ENCODE measurements at regions not wholly inside any gene's neighbourhood (a gene's known extent, or its start where the extent isn't known, plus 50 kb on each side); places are given as distances from the start of the nearest gene placed in this dataset.
"Not testable (repeated sequence)": the region's sequence is repeated elsewhere in the genome, so short reads cannot be mapped to it uniquely, and the experiment has no call there.

GRCh38 chr9:119898316-119898715, 529.1 kb upstream of the BRINP1 start:
- DNase-seq: no peak

- DNase-seq: no peak
Measured at GRCh38 chr9:119884438-119884837, 515.2 kb upstream of the BRINP1 start.

GRCh38 chr9:119881898-119882297, 512.7 kb upstream of the BRINP1 start:
- no peak for DNase-seq

- no peak for DNase-seq
Measured at GRCh38 chr9:119880361-119880760, 511.1 kb upstream of the BRINP1 start.

DNA sequence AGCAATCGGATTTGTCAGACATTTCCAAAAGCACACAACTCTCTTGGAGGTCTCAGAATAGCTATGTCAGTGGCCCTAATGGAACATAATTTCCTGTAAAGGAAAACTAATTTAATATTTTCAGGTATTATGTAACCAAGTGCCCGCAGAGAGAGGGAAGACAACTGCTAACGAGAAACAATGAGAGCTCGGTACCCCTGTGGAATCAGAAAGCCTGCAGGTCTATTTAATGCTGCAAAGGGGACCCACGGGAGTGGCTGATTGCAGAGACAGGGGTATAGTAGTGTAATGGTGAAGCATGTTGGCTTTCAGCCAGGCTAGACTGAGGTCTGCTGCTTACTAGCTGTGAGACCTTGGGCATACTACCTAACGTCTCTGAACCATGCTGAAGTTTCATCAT, 508.1 kb upstream of the BRINP1 start:
- DNase-seq: no peak

DNA sequence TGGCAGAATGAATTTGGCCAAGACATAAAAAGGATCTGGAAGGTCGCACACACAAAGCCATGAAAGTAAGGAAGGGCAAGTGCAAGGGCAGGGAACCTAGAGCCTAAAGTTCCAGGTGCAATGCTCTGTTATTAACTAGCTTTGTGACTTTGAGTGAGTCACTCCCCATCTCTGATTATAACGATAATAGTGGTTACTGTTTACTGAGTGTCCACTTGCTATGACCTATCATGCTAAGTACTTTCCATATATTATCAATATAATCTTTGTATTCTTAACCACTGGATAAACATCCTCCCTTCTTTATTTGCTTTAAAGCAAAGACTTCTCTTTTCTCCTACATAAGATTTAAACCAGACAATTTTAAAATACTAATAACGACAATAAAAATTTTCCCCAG, 504.6 kb upstream of the BRINP1 start:
- no peak for DNase-seq

DNA sequence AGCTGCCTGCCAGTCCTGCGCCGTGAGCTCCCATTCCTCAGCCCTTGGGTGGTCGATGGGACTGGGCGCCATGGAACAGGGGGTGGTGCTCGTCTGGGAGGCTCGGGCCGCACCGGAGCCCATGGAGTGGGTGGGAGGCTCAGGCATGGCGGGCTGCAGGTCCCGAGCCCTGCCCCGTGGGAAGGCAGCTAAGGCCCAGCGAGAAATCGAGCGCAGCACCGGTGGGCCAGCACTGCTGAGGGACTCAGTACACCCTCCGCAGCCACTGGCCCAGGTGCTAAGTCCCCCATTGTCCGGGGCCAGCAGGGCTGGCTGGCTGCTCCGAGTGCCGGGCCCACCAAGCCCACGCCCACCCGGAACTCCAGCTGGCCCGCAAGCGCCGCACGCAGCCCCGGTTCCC, 501.0 kb upstream of the BRINP1 start:
- not testable (repeated sequence) for DNase-seq

GRCh38 chr9:119868694-119869093, 499.5 kb upstream of the BRINP1 start:
- no peak for DNase-seq

- DNase-seq: no peak
Measured at GRCh38 chr9:119861842-119862241, 492.6 kb upstream of the BRINP1 start.

GRCh38 chr9:119859128-119859527, 489.9 kb upstream of the BRINP1 start:
- no peak for DNase-seq

DNA sequence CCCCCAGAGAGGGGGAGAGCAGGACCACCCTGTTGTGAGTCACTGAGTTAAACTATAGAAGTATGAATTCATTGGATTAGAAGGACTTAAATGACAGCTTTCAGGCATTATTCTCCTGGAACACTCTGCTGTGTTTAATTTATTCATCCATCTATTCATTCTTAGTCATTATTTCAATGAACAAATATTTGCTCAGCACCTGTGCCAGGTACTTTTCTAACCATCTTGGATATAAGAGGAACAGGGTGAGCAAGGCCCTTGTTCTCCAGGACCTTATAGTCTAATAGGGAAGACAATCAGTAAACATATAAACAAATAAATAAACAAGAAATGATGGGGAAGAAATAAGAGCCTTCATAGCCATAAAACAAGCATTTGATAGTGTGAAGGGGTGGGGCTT, 483.9 kb upstream of the BRINP1 start:
- no peak for DNase-seq

GRCh38 chr9:119852390-119852789, 483.2 kb upstream of the BRINP1 start:
- DNase-seq: no peak

DNA sequence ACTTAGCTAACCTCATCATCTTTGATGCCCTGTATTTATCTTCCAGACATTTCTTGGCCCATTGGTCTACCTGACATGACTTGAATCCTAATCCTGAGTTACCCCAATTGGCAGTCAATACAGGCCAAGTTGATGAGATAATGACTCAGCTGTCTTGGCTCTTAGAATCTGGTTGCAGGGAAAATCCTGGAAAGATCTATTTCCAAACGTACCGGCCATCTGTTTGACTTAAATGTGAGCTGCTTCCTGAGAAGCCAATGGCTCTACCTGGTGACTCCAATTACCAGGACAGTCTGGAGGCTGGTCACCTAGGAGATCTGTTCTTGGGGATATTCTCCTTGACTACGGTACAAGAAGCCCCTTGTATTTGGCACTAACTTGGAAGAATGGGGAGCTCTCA, 475.2 kb upstream of the BRINP1 start:
- DNase-seq: no peak

DNA sequence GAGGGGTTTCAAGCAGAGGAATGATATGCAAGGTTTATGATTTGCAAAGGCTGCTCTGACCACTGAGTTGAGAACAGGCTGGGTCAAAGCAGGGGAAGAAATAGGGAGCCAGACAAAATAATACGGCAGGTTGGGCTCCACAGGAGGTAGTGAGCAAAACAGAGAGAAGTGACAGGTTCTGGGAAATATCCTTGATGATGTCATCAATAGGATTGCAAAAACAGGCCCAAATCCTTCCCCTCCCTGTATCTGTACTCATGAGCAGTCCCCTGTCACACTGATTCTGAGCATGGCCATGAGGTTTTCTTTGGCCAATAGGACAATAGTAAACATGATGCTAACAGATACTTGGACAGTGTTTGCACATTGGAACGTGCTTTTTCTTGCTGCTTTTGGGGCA, 471.8 kb upstream of the BRINP1 start:
- DNase-seq: no peak

DNA sequence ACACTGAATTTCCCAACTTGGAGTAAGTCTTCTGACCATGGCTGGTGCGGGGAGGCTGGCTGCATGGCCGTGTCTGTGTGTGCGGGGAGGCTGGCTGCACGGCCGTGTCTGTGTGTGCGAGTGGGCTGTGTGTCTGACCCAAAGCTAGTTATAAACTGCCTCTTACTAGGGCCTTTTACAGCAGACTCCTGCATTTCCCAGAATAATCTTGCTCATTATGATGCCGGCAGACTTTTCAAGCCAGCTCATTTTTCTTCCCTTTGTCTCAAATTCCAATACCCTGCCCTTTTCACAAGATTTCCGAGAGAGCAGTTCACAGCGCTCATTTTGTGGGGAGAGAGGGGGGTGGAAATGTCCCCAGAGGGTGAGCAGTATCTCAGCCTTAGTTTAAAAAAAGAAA, 470.7 kb upstream of the BRINP1 start:
- DNase-seq: no peak

- DNase-seq: no peak
Measured at GRCh38 chr9:119838210-119838609, 469.0 kb upstream of the BRINP1 start.

DNA sequence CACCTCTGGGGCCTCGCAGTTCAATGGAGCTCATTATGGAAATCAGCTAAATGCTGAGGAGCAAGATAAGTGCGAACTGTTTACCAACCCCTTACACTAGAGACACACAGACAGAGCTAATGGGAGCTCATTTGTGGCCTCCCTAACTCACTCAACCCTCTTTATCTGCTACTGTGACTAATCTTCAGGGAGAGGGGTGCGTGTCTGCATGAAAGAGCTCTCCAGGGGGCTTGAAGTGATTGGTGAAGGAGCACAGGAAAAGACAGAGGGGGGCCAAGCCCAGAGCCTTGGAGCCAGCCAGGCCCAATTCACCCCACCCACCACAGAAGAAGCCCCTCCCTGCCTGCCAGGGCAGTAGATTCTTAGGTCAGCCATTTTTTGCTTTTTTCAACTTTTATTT, 466.8 kb upstream of the BRINP1 start:
- DNase-seq: no peak

- DNase-seq: no peak
Measured at GRCh38 chr9:119834064-119834620, 464.9 kb upstream of the BRINP1 start.

GRCh38 chr9:119831309-119831708, 462.1 kb upstream of the BRINP1 start:
- no peak for DNase-seq

GRCh38 chr9:119829748-119830147, 460.5 kb upstream of the BRINP1 start:
- DNase-seq: no peak

DNA sequence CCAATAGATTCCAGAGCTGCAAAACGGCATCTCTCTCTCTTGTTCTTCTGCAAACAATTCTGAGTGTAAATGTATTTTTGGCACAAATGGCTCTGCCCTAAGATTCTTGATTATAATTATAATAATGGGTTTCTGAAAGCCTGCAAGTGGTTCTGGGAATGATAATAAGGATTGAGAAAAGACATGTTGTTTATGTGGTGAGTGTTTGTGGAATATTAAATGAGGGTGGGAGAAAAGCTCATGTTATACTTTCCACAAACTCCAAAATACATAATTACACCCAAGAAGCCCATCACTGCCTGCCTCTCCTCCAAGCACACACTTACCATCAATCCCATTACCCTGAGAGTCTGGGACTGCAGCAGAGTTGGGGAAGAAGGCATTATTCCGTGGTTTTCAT, 460.0 kb upstream of the BRINP1 start:
- no peak for DNase-seq

DNA sequence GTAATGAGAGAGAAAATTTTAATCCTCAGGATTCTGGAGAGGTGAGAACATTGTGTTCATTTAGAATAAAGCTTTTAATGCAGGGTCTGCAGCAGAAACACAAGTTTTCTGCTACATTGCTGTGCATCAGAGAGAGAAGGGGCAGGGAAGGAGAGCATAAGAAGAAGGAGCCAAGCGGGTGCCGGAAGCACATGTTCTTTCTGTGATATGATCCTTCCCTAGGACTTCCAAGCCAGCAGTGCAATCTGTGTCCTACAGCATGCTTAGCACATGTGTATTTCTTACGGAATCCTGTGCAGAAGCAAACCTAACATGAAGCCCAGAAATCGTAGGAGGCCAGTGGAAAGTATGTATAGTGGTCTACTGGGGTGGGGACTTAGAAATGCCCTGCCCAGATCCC, 458.3 kb upstream of the BRINP1 start:
- no peak for DNase-seq

DNA sequence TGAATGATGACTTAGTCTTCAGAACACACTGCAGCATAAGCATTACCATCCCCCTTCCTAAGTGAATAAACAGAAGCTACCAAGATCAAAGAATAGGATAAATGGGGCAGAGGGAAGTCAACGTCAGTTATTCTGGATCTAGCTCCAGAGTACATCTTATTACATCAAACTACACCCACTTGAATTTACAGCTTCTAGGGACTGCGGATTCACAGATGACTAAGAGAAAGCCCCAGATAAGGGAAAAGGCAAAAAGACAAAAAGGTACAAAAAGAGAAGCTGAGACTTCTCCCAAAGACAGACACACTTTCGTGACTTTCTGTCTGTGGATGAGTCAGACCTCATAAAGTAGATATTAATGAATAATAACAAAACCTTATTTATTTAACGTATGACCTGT, 457.9 kb upstream of the BRINP1 start:
- no peak for DNase-seq

DNA sequence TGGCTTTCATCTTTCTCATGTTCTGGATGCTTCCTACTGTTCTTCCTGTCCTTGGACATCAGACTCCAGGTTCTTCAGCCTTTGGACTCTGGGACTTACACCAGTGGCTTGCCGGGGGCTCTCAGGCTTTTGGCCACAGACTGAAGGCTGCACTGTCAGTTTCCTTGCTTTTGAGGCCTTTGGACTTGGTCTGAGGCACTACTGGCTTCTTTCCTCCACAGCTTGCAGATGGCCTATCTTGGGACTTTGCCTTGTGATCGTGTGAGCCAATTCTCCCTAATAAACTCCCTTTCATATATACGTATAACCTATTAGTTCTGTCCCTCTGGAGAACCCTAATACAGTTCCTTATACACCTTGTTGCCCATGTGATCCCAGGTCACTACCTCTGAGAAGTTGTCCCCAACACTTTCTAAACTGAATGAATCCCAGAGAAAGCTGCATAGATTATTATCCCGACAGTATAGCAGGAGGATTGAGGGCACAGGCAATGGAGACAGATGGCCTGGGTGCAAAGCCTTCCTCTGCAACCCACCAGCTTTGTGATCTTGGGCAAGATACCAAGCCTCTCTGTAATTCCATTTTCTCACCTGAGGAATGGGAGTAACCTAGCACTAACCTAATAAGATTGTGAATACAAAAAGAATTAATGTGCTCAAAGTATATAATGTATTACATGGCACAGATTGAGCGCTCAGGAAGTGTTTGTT, 449.6 kb upstream of the BRINP1 start:
- no peak for DNase-seq

Data from CD4-positive, alpha-beta T cell treated with Interleukin-21 for 1 hour (primary cell).